ENCODE measurements at regions not wholly inside any gene's neighbourhood (a gene's known extent, or its start where the extent isn't known, plus 50 kb on each side); places are given as distances from the start of the nearest gene placed in this dataset.

- Histone ChIP-seq H3K27me3 (no peaks in the 10 kb centered on the region), H3K27ac (no peak overlapping the region), H3K9ac (ENCODE audit: low read depth in 2 of 2, low read length in 2 of 2) (no peak overlapping the region), H3K4me3 (no peak overlapping the region), H3K9me3 (no peaks in the 10 kb centered on the region), H3K4me1 (no peaks in the 10 kb centered on the region), H3K36me3 (no peaks in the 10 kb centered on the region)
- DNase-seq: no peak
- TF ChIP-seq, protein P1, sequence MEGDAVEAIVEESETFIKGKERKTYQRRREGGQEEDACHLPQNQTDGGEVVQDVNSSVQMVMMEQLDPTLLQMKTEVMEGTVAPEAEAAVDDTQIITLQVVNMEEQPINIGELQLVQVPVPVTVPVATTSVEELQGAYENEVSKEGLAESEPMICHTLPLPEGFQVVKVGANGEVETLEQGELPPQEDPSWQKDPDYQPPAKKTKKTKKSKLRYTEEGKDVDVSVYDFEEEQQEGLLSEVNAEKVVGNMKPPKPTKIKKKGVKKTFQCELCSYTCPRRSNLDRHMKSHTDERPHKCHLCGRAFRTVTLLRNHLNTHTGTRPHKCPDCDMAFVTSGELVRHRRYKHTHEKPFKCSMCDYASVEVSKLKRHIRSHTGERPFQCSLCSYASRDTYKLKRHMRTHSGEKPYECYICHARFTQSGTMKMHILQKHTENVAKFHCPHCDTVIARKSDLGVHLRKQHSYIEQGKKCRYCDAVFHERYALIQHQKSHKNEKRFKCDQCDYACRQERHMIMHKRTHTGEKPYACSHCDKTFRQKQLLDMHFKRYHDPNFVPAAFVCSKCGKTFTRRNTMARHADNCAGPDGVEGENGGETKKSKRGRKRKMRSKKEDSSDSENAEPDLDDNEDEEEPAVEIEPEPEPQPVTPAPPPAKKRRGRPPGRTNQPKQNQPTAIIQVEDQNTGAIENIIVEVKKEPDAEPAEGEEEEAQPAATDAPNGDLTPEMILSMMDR (IDR thresholded peaks at IDR 0.05): no peak
- intact Hi-C loops (cut with DNase I): no loop called here
These were observed 290.1 kb downstream of the SMOC2 start for GRCh38 chr6:168730931-168731716.

- H3K27me3 ChIP-seq: no peaks in the 10 kb centered on the region
- H3K4me1 ChIP-seq: no peaks in the 10 kb centered on the region
- H3K4me3 ChIP-seq: no peak overlapping the region
- intact Hi-C loops (cut with DNase I): no loop called here
- TF ChIP-seq, protein P1 (IDR thresholded peaks at IDR 0.05): no peak
- no peaks in the 10 kb centered on the region for H3K9me3 ChIP-seq
- no peaks in the 10 kb centered on the region for H3K36me3 ChIP-seq
- no peak overlapping the region for H3K9ac ChIP-seq (ENCODE audit: low read depth in 2 of 2, low read length in 2 of 2)
- H3K27ac ChIP-seq: no peak overlapping the region
- DNase-seq: no peak
These were observed 287.1 kb downstream of the SMOC2 start for GRCh38 chr6:168728056-168728455.

GRCh38 chr6:168726312-168726856 lies 285.4 kb downstream of the SMOC2 start:
- no peaks in the 10 kb centered on the region for H3K27me3 ChIP-seq

GRCh38 chr6:168725802-168726201 lies 284.8 kb downstream of the SMOC2 start:
- no peaks in the 10 kb centered on the region for H3K27me3 ChIP-seq
- TF ChIP-seq, protein P1 (IDR thresholded peaks at IDR 0.05): no peak
- H3K36me3 ChIP-seq: no peaks in the 10 kb centered on the region
- H3K4me1 ChIP-seq: no peaks in the 10 kb centered on the region
- no peak for DNase-seq
- H3K27ac ChIP-seq: no peak overlapping the region
- H3K4me3 ChIP-seq: no peak overlapping the region
- no peaks in the 10 kb centered on the region for H3K9me3 ChIP-seq
- intact Hi-C loops (cut with DNase I): no loop called here
- H3K9ac ChIP-seq (ENCODE audit: low read depth in 2 of 2, low read length in 2 of 2): no peak overlapping the region

More at GRCh38 chr6:168726312-168726856, 285.4 kb downstream of the SMOC2 start:
- TF ChIP-seq, protein P1 (IDR thresholded peaks at IDR 0.05): no peak
- Histone ChIP-seq H3K36me3 (no peaks in the 10 kb centered on the region), H3K4me3 (no peak overlapping the region), H3K4me1 (no peaks in the 10 kb centered on the region), H3K9ac (ENCODE audit: low read depth in 2 of 2, low read length in 2 of 2) (no peak overlapping the region), H3K27ac (no peak overlapping the region), H3K9me3 (no peaks in the 10 kb centered on the region)
- no peak for DNase-seq
- intact Hi-C loops (cut with DNase I): no loop called here

- no peak overlapping the region for H3K4me3 ChIP-seq
- DNase-seq: no peak
- H3K9ac ChIP-seq (ENCODE audit: low read depth in 2 of 2, low read length in 2 of 2): no peak overlapping the region
- no peak overlapping the region for H3K27ac ChIP-seq
- TF ChIP-seq, protein P1 (IDR thresholded peaks at IDR 0.05): no peak
- no peaks in the 10 kb centered on the region for H3K27me3 ChIP-seq
- intact Hi-C loops (cut with DNase I): no loop called here
- no peaks in the 10 kb centered on the region for H3K9me3 ChIP-seq
- no peaks in the 10 kb centered on the region for H3K36me3 ChIP-seq
- H3K4me1 ChIP-seq: no peaks in the 10 kb centered on the region
These were observed 283.9 kb downstream of the SMOC2 start for GRCh38 chr6:168724669-168725570.
